HG03060 (cell line): ENCODE measurements at regions not wholly inside any gene's neighbourhood (a gene's known extent, or its start where the extent isn't known, plus 50 kb on each side); places are given as distances from the start of the nearest gene placed in this dataset.
"Not testable (repeated sequence)": the region's sequence is repeated elsewhere in the genome, so short reads cannot be mapped to it uniquely, and the experiment has no call there.

Experiments used
- ATAC-seq: cut with Tn5 transposase; IDR thresholded peaks from one replicate; pipeline ENCODE4 v1.9.1; 2021; ENCODE audit warnings: low read depth, moderate number of reproducible peaks; ENCODE audit not compliant: unreplicated experiment

DNA sequence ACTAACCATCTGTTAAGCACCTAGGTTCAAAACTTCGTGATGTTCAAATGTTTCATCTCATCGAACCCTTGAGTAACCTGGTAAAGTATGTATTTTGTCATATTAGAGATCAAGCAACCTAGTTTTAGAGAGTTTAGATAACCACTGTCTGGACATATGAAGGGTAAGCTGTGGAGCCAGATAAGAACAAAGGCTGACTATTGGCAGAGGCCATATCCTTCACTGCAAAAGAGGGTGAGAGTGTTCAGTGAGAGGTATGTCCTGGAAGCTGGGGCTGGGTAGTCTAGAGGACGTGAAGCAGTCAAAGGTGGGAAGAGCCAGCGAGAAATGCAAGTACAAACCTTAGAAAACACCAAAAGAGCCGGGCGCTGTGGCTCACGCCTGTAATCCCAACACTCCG is 573.1 kb upstream of the KLF4 start:
- ATAC-seq: no peak

DNA sequence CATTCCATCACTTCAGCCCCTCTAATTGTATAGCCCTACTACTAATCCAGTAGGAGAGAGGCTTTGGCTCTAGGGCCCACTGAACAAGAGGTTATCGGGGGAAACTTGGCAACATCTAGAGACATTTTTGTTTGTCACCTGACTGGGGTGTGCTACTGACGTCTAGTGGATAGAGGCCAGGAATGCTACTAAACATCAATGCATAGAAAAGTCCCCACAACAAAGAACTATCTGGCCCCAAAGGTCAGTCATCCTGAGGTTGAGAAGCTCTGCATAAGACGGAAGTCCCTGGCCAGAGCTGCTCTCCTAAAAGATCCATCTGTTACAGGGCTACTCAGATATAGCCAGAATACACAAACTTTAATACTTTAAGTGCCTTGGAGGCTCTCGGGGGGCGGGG is 570.6 kb upstream of the KLF4 start:
- no peak for ATAC-seq

DNA sequence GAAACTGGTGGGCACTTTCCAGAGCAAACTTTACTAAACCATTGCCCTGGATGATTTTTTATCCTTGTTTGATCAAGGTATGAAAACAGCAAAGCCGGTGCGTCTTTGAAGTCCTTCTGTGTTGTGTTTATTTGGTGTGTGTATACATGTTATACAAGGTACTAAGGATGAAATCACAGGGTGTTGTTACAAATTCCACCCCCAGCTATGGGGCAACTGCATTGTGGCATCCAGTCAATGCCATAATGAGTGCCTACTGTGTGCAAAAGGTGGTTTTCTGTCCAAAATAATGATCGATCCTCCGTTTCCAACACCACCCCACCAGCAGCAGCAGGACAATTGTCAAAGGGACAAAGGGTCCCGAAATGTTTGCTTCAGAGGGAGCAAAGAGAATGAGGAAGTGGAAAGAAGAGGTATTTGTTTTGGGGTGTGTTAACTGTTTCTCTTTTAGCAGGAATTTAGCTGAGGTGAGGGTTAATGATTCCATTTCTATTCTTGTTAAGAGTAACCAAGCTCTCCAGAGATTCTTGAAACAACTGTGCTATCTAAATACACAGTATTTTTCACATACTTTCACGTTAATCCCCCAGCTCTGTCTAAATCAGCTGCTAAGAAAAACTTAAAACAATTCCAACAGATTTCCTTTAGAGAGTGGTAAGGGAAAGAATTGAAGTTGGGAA is 568.7 kb upstream of the KLF4 start:
- no peak for ATAC-seq

DNA sequence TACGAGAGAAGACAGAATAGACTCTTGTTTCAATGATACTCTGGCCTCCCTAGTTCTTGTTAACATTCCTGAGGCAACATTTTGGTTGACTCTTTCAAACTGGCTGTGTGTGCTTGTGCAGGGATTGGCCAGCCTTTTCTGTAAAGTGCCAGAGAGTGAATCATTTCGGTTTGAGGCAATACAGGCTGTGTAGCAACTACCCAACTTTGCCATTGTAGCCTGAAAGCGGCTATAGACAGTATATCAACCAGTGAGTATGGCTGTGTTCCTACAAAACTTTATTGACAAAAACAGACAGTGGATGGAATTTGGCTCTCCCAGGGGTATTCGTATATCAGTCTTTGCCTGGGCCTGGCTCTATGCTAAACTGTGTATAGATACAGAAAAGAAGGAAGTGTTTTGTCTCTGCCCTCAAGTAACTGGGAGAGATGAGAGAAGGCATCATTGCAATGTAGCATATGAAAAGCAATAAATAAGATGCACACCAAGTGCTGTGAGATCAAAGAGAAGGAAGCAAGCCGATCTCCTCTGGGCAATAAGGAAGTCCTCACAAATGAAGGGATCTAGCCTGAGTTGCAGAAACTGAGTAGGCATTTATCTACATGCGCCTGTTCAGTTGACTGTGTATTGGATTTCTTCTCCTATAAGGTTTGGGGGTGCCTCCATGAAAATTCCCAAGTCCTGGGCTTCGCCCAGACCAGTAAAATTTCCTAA is 568.0 kb upstream of the KLF4 start:
- no peak for ATAC-seq

DNA sequence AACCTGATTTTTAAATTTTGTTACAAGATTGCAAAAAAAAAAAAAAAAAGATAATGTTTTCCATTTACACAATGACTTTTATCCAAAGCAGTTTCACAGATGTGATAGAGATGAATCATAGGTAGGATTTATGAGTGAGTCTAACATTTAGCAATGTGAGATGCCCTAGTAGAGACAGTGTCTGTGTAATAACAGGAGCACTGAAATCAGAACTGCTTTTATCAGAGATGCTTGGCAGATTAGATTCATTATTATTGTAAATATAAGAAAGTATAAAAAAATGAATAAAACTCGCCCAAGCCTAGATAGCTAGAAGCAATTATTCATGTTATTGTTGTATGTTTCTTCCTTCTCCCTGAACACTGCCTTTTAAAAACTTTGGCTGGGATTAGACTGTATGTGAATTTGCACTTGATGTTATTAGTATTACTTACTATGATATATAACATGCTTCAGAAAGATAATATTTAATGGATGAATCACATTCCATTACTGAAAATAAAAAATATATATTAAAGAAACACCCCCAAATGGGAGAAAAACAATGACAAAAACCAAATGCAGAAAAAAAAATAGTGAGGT is 567.3 kb upstream of the KLF4 start:
- ATAC-seq: no peak

DNA sequence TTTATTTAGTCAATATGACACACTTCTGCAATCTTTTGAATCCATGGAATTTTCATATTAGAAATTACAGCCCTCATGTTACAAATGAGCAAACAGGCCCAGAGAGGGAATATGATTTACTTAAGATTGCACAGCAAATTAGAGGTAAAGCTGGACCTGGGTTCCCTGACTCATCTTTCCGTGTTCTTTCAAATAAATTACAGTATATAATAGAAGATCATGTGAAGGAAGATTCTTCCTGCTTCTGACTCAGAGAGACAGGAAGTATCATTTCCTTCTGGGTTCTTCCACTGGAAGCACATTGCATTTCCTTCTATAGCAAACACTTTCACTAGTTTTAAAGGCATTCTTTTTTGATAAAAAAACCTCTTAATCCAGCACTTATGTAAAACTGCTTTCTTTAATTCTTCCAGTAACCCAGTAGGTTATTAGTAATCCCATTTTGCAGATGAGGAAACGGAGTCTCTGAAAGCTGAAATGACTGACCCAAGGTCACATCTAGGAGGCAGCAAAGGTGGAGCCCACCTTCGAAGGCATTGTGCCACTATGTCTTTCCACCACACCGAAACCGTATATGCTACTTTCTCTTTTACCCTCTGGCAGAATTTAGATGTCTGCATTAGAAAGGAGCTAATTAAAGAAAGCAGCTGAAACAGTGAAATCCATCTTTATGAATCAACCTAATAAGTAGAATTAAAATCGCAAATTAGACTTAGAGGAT is 566.7 kb upstream of the KLF4 start:
- no peak for ATAC-seq

DNA sequence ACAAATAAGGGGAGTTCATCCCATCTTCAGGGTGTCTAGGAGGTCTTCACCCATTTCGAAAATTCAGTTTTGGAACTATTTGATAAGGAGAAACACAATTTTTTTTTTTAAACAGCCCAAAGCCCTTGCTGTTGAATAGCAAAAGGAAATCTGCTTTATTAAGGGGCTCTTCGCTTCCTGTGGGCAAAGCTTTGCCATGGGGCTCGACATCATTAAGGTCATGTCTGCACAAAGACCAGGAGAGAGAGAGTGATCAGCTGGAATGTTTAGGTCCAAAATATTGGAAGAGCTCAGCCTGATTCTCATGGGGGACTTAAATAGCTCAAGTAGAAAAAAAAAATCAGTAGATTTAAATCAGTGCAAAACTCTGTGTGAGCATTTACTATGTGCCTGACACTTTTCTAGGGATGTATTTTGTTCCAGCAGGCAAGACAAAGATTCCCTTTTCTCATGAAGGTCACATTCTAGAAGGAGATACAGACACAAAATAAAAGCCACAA is 564.6 kb upstream of the KLF4 start:
- no peak for ATAC-seq

DNA sequence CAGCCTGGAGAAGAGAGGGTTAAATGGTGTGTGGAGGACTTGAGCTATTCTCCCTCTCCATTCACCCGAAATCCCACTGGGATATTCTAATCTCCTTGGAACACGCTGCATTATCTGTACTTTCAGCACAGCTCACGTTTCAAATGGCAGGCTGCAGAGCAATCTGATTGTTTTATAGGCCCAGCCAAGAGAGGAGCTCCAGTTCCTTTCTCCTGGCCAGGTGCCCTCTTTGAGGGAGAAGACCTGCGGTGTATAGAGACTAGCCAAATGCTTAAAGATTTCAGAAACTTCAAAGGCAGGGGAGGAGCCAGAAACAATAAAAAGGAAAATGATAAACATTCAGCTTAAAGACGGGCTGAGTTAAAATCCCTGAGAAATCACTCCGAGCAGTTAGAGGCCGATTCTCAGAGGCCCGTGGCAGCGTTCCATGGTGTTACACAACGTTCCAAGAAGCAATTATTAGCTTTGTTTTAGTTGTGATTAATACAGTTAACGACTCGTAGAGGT is 564.0 kb upstream of the KLF4 start:
- ATAC-seq: no peak

DNA sequence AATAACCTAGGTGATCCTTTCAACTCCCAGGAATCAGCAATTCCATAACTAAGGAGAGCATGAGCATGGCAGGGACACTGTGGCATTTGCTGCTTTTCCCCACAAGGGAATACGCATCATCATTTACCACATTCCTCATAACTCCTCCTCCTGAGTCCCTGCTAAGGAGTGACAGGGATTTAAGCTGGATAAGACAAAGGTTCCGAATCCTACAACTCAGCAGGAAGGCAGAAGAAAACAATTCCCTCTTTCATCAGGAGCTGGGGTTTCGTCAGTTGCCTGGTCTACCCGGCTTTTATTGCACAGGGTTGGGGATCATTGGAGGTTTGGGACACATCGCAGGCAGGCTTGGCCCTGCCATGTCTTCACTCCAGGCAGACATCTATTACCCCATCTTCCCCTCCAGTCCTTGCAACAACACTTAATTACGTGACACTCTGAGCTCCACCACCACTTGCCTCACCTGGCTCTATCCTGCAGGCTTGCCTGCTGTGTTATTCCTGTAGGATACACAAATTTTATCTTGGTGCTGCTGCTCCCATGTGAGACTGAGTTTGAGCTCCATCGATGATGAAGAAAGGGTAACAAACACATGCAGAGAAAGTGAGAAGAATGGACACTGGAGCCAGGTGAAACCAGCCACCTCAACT is 563.0 kb upstream of the KLF4 start:
- ATAC-seq: no peak

DNA sequence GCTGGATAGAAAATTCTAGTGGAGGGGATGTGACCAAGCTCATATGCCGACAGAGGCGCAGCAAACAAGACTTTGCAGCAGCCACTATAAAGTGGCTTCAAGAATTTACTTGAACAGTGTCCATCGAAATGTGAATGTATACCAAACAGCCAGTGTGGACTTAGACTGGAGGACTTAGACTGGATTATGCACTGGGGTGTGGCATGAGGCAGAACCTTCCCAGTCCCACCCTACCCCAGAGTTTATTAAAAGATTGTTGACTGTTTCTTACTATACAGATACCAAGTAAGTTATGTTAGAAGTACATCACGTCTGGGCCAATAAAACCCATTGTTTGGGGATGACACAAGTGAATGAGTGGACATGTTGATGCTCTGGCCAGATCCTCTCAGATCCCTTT is 561.3 kb upstream of the KLF4 start:
- ATAC-seq: no peak

DNA sequence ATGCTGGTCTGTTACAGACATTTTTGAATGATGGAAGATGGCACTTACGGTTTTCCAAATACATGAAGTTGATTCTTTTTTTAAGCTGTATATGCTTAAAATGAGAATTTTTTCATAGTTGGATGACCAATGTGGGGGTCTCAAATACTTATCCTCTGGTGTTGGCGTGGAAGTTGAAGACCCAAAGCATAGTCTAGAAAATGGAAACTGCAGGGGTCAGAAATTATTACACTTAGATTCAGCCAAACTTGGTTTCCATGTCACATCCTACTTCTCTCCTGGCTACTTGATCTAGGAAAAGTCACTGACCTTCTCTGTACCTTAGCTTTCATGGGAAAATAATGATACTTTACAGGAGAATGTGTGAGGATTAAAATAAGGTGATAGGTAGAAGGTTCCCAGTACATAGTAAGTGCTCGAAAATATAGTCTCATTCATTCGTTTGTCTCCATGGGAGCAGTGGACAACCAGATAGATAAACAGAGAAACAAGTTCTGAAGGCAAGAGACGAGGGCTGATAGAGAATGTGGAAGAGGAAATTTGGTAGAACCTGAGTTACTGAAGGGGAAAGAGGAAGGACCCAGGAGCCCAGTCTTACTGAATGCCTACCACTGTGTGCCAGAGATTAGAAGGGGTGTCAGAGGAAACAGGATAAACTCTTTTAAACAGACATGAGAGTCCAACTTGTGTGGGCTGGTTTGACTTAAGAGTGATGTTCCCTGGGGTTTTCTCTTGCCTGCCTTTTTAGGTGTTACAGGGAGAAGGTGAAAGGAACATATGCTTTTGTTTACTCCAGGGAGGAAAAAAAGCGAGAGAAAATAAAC is 560.3 kb upstream of the KLF4 start:
- no peak for ATAC-seq

DNA sequence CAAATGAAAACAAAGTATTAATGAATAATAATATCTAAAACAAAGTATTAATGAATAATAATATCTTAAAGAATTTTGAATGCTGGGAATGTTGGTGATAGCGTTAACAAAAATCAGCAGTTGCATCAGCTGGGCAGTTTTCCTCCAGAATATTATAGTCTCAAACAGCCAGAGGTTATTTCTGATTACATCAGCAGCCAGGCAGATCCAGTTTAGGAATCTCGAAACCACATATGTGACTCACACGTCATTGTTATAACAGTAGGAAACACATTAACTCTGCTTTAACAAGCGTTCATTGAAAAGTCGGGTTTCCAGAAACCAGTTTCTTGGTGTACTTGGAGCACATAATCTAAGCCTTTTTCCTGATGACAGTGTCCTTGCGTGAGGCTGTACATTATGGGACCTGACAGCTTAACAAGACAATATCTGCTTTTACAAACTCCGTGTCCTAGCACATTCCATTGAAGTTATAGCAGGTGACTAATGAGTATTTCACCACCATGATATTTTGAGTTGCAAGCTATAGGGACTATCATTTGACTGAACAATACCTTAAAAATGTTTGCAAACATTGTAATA is 559.5 kb upstream of the KLF4 start:
- ATAC-seq: no peak

DNA sequence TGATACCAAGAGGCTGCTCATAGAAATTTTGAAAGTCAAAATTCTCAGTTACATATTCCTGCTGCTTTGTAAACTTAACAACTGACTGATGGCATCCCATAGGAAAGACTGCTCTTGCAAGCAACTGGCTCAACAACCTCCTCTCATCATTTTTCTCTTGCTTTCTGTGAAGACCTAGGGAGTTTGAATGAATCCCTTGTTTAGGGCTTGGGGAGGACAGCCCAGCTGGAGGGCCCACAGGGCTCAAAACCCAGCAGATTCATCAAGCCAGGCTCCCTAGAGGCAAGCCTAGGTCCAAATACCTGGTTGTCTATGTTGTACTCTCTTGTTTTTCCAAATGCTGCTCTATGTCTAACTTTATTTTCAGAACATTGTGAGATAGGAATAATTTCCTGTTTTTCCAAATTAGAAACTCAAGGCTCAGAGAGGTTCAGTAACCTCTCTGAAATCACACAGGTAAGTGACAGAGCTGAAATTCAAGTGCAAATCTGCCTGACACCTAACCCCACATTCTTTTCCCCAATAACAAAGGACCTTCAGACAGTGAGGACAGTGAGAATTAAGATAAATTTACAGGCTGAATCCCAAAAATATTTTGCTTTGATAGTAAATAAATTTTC is 558.9 kb upstream of the KLF4 start:
- no peak for ATAC-seq

DNA sequence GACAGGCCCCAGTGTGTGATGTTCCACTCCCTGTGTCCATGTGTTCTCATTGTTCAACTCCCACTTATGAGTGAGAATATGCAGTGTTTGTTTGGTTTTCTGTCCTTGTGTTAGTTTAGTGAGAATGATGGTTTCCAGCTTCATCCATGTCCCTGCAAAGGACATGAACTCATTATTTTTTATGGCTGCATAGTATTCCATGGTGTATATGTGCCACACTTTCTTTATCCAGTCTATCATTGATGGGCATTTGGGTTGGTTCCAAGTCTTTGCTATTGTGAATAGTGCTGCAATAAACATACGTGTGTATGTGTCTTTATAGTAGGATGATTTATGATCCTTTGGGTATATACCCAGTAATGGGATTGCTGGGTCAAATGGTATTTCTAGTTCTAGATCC is 558.2 kb upstream of the KLF4 start:
- not testable (repeated sequence) for ATAC-seq

DNA sequence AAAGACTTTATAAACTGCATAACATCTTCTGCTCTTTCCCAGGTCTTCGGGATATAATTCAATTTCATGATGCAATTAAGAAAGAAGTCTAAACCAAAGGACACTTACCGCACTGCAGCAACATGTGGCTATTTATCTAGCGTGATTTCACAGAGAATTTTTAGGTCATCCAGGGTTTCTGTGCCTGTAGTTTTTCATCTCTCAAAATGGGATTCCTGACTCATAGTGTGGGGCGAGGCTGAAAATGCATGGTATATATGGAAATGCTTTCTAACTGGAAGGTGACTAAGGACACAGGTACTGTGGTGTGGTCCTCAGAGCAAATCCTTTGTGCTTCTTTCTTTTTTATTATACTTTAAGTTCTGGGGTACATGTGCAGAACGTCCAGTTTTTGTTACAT is 557.7 kb upstream of the KLF4 start:
- ATAC-seq: no peak

DNA sequence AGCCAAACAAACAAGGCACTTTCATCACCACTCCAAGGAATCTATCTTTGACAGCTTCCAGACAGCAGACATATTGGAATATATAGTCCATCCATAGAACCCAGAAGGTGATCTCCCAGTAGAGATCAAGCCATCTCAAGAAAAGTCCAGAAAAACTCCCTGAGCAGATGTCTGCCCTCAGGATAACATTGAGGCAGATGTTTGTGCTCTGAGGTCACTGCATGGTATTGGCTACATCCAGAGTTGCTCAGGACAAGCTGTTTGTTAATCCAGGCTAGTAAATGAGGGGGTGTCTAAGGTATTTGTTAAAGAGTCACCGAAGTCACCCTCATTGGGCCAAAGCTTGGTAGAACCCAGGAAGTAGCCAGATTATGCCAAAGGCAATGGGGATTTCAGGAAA is 556.3 kb upstream of the KLF4 start:
- ATAC-seq: no peak

DNA sequence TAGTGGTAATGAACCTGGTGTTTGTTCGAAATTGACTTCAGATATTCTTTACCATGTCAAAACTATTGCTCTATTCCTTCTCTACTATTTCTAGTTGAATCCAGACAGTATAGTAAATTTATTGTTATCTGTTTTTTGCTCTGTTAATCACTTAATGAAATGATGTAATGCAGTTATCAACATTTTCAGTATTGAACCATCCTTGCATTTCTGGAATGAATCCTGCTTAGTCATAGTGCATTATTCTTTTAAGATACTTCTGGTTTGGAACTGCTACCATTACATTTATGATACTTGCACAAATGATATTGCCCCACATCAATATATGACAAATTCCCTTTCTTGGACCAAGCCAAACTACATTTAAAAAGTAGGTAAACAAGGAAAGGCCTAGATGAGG is 554.0 kb upstream of the KLF4 start:
- ATAC-seq: no peak

DNA sequence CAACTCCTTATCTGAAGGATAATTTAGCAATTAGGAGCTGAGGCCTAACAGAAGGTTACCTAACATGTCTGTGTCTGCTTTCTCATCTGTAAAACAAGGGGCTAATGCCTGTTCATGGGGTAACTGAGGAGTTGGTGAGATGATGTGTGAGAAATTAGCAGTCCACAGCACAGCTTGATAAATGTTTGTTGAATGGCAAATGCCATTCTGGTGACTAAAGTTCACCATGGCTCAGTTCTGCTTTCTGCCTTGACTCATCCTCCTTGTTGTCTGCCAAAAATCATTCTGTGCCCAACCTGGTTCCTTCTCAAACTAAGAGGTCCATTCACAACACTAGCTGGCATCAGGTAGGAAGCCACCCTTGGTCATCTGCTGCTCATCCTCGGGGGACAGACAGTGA is 552.0 kb upstream of the KLF4 start:
- no peak for ATAC-seq

DNA sequence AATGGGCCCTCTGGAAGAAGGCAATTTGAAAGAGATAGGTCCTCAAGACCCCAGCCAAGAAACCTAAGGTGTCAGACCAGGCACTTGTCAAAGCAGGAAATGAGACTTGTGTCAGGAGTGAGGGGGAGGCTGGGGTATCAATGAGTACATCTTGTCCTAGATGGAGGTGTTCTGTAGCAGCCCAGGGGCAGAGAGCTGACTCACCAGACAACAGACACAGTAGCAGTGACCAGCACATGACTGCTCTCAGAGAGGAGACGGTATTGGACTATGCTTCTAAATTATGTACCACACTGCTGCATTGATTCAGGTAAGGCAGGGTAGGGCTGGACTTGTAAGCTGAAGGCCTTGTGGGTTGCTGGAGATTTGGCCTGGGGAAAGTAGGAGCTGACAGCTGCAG is 551.2 kb upstream of the KLF4 start:
- ATAC-seq: no peak
